ENCODE measurements at regions not wholly inside any gene's neighbourhood (a gene's known extent, or its start where the extent isn't known, plus 50 kb on each side); places are given as distances from the start of the nearest gene placed in this dataset.

DNA sequence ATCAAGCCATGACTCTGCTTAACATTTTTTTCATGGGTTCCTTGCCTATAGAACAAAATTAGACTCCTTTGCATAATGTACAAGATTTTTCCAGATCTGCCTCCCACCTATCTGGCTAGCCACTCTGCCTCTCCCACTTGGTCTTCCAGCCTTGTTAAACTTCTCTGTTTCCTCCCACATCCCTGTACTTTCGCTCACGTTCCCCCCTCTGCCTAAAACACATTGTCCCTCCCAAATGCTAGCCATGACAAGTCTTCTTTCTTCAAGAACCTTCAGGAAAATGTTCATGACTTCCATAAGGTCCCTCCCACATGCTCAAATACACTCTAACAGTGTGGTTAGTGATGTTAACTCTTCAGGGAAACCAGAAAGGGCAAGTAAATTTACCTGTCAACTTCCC lies 214.6 kb downstream of the ADGRA3 start:
- TF ChIP-seq NFIC (IDR thresholded peaks at IDR 0.05) (no peak), CREB1 (IDR thresholded peaks at IDR 0.05; ENCODE audit: low read depth) (no peak), REST (IDR thresholded peaks at IDR 0.05; ENCODE audit: low read depth) (no peak)

GRCh38 chr4:22299678-22300077 lies 216.2 kb downstream of the ADGRA3 start:
- TF ChIP-seq NFIC (IDR thresholded peaks at IDR 0.05) (no peak), TAF1 (IDR thresholded peaks at IDR 0.05; ENCODE audit: low read depth) (no peak), EP300 (IDR thresholded peaks at IDR 0.05; ENCODE audit: borderline replicate concordance) (no peak), FOXM1 (IDR thresholded peaks at IDR 0.05; ENCODE audit: borderline replicate concordance, low read depth) (no peak)

- no peak for TF ChIP-seq TCF12 (IDR thresholded peaks at IDR 0.05; ENCODE audit: low read depth)
- TF ChIP-seq TEAD4 (IDR thresholded peaks at IDR 0.05), result no peak
- no peak for TF ChIP-seq CREB1 (IDR thresholded peaks at IDR 0.05; ENCODE audit: low read depth)
- TF ChIP-seq USF1 (IDR thresholded peaks at IDR 0.05), result no peak
- TF ChIP-seq TAF1 (IDR thresholded peaks at IDR 0.05; ENCODE audit: low read depth), result no peak
- TF ChIP-seq NFIC (IDR thresholded peaks at IDR 0.05), result no peak
- TF ChIP-seq CEBPB (IDR thresholded peaks at IDR 0.05), result no peak
- no peak for TF ChIP-seq RAD21 (IDR thresholded peaks at IDR 0.05; ENCODE audit: low read depth)
- TF ChIP-seq REST (IDR thresholded peaks at IDR 0.05; ENCODE audit: low read depth), result no peak
- no peak for TF ChIP-seq FOXM1 (IDR thresholded peaks at IDR 0.05; ENCODE audit: borderline replicate concordance, low read depth)
- TF ChIP-seq ZBTB7A (IDR thresholded peaks at IDR 0.05; ENCODE audit: low read depth), result no peak
- TF ChIP-seq, protein P1, sequence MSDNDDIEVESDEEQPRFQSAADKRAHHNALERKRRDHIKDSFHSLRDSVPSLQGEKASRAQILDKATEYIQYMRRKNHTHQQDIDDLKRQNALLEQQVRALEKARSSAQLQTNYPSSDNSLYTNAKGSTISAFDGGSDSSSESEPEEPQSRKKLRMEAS (IDR thresholded peaks at IDR 0.05), result no peak
- no peak for TF ChIP-seq EP300 (IDR thresholded peaks at IDR 0.05; ENCODE audit: borderline replicate concordance)
- TF ChIP-seq EGR1 (IDR thresholded peaks at IDR 0.05), result no peak
- TF ChIP-seq YY1 (IDR thresholded peaks at IDR 0.05; ENCODE audit: low read depth), result no peak
Measured at GRCh38 chr4:22287631-22288030, 228.2 kb downstream of the ADGRA3 start.

GRCh38 chr4:22268350-22269025 lies 247.4 kb downstream of the ADGRA3 start:
- TF ChIP-seq EP300 (IDR thresholded peaks at IDR 0.05; ENCODE audit: borderline replicate concordance) (no peak), REST (IDR thresholded peaks at IDR 0.05; ENCODE audit: low read depth) (no peak), NFIC (IDR thresholded peaks at IDR 0.05) (no peak), FOXM1 (IDR thresholded peaks at IDR 0.05; ENCODE audit: borderline replicate concordance, low read depth) (no peak), USF1 (IDR thresholded peaks at IDR 0.05) (no peak), EGR1 (IDR thresholded peaks at IDR 0.05) (no peak)

DNA sequence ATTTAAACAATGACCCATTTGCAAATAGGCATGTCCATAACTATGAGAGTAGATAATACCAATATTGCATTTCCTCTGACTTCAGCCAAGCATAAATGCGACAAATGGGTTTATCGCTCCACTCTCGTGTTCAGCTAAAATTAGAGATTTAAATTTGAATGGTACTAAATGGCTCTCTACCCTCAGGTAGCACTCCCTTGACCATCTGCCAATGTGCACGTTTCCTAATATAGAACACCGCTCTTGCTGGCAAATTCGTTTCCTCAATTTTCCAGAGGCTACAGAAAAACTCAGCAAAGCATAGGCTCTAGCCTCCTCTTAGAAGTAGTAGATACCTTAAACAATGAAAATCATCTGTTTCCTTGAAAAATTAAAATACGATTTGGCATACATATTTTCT lies 251.6 kb downstream of the ADGRA3 start:
- no peak for TF ChIP-seq REST (IDR thresholded peaks at IDR 0.05; ENCODE audit: low read depth)
- no peak for TF ChIP-seq CEBPB (IDR thresholded peaks at IDR 0.05)
- no peak for TF ChIP-seq EP300 (IDR thresholded peaks at IDR 0.05; ENCODE audit: borderline replicate concordance)
- TF ChIP-seq NFIC (IDR thresholded peaks at IDR 0.05), result no peak
- no peak for TF ChIP-seq USF1 (IDR thresholded peaks at IDR 0.05)
- no peak for TF ChIP-seq ZBTB7A (IDR thresholded peaks at IDR 0.05; ENCODE audit: low read depth)
- no peak for TF ChIP-seq YY1 (IDR thresholded peaks at IDR 0.05; ENCODE audit: low read depth)
- no peak for TF ChIP-seq EGR1 (IDR thresholded peaks at IDR 0.05)
- TF ChIP-seq TCF12 (IDR thresholded peaks at IDR 0.05; ENCODE audit: low read depth), result no peak
- TF ChIP-seq RAD21 (IDR thresholded peaks at IDR 0.05; ENCODE audit: low read depth), result no peak
- no peak for TF ChIP-seq TAF1 (IDR thresholded peaks at IDR 0.05; ENCODE audit: low read depth)
- no peak for TF ChIP-seq CREB1 (IDR thresholded peaks at IDR 0.05; ENCODE audit: low read depth)

Data from Ishikawa (cell line).